ENCODE measurements at regions not wholly inside any gene's neighbourhood (a gene's known extent, or its start where the extent isn't known, plus 50 kb on each side); places are given as distances from the start of the nearest gene placed in this dataset.

DNA sequence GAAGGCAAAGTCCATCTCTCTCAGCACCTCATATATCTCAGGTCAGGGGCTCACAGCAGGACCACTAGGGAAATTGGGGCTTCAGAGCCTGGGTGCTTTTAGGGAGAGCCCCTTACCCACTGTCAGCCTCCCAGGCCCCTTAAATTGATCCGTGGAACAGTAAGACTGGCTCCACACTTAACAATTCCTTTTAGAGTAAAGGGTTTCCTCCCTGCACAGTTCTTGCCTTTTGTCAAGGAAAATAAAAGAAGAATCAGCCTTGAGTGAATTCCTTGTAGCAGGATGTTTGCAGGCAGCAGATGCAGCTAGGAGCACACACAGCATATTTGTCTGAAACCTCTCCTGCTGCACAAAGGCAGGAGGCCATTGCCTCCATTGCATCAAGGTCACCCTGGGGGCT is 184.9 kb downstream of the SEC16B start:
- TF ChIP-seq CEBPB (IDR thresholded peaks at IDR 0.05) (no peak), TCF12 (IDR thresholded peaks at IDR 0.05; ENCODE audit: low read depth) (no peak), EP300 (IDR thresholded peaks at IDR 0.05; ENCODE audit: borderline replicate concordance) (no peak), RAD21 (IDR thresholded peaks at IDR 0.05; ENCODE audit: low read depth) (no peak), EGR1 (IDR thresholded peaks at IDR 0.05) (no peak), REST (IDR thresholded peaks at IDR 0.05; ENCODE audit: low read depth) (no peak), NFIC (IDR thresholded peaks at IDR 0.05) (no peak), TEAD4 (IDR thresholded peaks at IDR 0.05) (no peak), YY1 (IDR thresholded peaks at IDR 0.05; ENCODE audit: low read depth) (no peak), TAF1 (IDR thresholded peaks at IDR 0.05; ENCODE audit: low read depth) (no peak)

DNA sequence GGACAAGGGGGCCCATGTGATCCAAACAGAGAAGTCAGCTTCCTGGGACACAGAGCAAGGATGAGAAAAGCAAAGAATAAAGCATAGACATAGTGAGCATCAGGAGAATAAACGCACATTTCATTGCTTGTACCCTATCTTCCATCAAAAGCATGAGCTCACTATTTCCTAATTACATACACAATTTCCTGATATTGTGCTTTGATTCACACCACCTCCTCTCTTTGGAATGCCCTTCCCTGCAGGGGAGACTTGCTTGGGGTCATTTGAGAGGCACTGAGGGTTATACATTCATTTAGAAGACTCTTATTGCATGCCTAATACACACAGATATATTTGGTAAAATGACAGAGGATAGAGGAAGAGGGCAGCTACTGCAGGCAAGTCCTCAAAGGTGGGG is 185.4 kb downstream of the SEC16B start:
- no peak for TF ChIP-seq REST (IDR thresholded peaks at IDR 0.05; ENCODE audit: low read depth)
- no peak for TF ChIP-seq EP300 (IDR thresholded peaks at IDR 0.05; ENCODE audit: borderline replicate concordance)
- TF ChIP-seq, protein P1, sequence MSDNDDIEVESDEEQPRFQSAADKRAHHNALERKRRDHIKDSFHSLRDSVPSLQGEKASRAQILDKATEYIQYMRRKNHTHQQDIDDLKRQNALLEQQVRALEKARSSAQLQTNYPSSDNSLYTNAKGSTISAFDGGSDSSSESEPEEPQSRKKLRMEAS (IDR thresholded peaks at IDR 0.05): no peak
- TF ChIP-seq RAD21 (IDR thresholded peaks at IDR 0.05; ENCODE audit: low read depth): no peak
- TF ChIP-seq CEBPB (IDR thresholded peaks at IDR 0.05): no peak

- TF ChIP-seq, protein P1 (IDR thresholded peaks at IDR 0.05): no peak
- TF ChIP-seq REST (IDR thresholded peaks at IDR 0.05; ENCODE audit: low read depth): no peak
- no peak for TF ChIP-seq TEAD4 (IDR thresholded peaks at IDR 0.05)
- TF ChIP-seq ZBTB7A (IDR thresholded peaks at IDR 0.05; ENCODE audit: low read depth): no peak
- TF ChIP-seq EGR1 (IDR thresholded peaks at IDR 0.05): no peak
- no peak for TF ChIP-seq NFIC (IDR thresholded peaks at IDR 0.05)
- TF ChIP-seq TCF12 (IDR thresholded peaks at IDR 0.05; ENCODE audit: low read depth): no peak
Measured at GRCh38 chr1:177783051-177783450, 186.8 kb downstream of the SEC16B start.

DNA sequence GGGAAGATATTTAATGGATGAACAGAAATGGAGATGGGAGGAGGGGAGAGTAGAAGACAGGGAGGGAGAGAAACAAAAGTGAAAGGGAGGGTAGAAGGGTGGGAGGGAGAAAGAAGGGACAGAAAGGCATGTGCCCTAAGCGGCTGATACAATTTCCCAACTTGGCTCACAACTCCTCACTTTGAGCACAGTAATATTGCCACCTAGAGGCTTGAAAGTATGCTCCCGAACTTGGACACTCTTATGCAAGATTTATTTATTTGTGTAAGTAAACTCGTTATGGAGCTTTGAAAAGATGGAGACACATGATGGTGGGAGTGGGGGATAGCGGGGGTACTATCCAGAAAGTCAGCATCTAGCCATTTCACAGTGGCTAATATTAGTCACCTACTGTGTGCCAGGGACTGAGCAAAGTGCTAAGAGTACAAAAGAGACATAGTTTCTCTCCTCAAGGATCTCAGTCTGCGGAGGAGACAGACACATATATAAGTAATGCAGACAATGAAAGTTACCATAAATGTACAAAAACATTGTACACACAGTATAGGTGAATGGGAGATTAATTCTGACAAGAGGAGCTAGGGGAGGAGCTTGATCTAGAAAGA is 189.7 kb downstream of the SEC16B start:
- TF ChIP-seq CEBPB (IDR thresholded peaks at IDR 0.05): 0 out of 2 replicates have a peak, but pooled peaks have one; percentile 9
- TF ChIP-seq EP300 (IDR thresholded peaks at IDR 0.05; ENCODE audit: borderline replicate concordance): no peak
- peak; percentile 58 for TF ChIP-seq RAD21 (IDR thresholded peaks at IDR 0.05; ENCODE audit: low read depth)
- TF ChIP-seq TCF12 (IDR thresholded peaks at IDR 0.05; ENCODE audit: low read depth): no peak

GRCh38 chr1:177779166-177779965 is 190.5 kb downstream of the SEC16B start:
- TF ChIP-seq YY1 (IDR thresholded peaks at IDR 0.05; ENCODE audit: low read depth) (no peak), ZBTB7A (IDR thresholded peaks at IDR 0.05; ENCODE audit: low read depth) (no peak), TCF12 (IDR thresholded peaks at IDR 0.05; ENCODE audit: low read depth) (no peak), TAF1 (IDR thresholded peaks at IDR 0.05; ENCODE audit: low read depth) (no peak), USF1 (IDR thresholded peaks at IDR 0.05) (no peak), REST (IDR thresholded peaks at IDR 0.05; ENCODE audit: low read depth) (no peak), CEBPB (IDR thresholded peaks at IDR 0.05) (no peak), FOXM1 (IDR thresholded peaks at IDR 0.05; ENCODE audit: borderline replicate concordance, low read depth) (no peak), NFIC (IDR thresholded peaks at IDR 0.05) (no peak), RAD21 (IDR thresholded peaks at IDR 0.05; ENCODE audit: low read depth) (no peak), TEAD4 (IDR thresholded peaks at IDR 0.05) (no peak), EP300 (IDR thresholded peaks at IDR 0.05; ENCODE audit: borderline replicate concordance) (no peak), CREB1 (IDR thresholded peaks at IDR 0.05; ENCODE audit: low read depth) (no peak)
- TF ChIP-seq, protein P1 (IDR thresholded peaks at IDR 0.05): no peak
